SK-N-SH (cell line): ENCODE measurements at regions not wholly inside any gene's neighbourhood (a gene's known extent, or its start where the extent isn't known, plus 50 kb on each side); places are given as distances from the start of the nearest gene placed in this dataset.

Experiments used
- CTCF ChIA-PET: fragments of 300-600, 350-600 bp; formaldehyde crosslinking; extraction: SDS; loops from one replicate; lab custom pipeline; 2021; lab: Yijun Ruan, JAX
- POLR2A ChIA-PET: fragments of 350-600 bp; sonication (Branson Sonifier 250); formaldehyde crosslinking; extraction: SDS; loops from one replicate; lab custom pipeline; 2020; ENCODE audit warnings: antibody characterized with exemption, inconsistent platforms; lab: Yijun Ruan, JAX
- DNase-seq: peaks from one replicate; pipeline ENCODE4 v3.0.0; 2012
- H2AFZ ChIP-seq: fragments of 200-600 bp; sonication (generic); 2 replicates; pipeline ENCODE4 v1.8.1; 2016; ENCODE audit warnings: antibody characterized with exemption, mild to moderate bottlenecking, low read depth
- H3F3A ChIP-seq: fragments of 200-600 bp; sonication (generic); replicated peaks from 2 replicates; pipeline ENCODE3; 2016; ENCODE audit warnings: antibody characterized with exemption, mild to moderate bottlenecking; ENCODE audit not compliant: insufficient read depth
- H3K27ac ChIP-seq, 2 experiments: fragments of 200-500 bp in 1 of 2; fragments of 200-600 bp in 1 of 2; sonication (Bioruptor generic) in 1 of 2; sonication (generic), shearing (Covaris generic) in 1 of 2; 2 replicates each; pipeline versions ENCODE4 v1.5.1 to v1.6.1; 2014 to 2016; ENCODE audit warnings: low read depth in 2 of 2, inconsistent platforms in 1 of 2, low read length in 1 of 2, mild to moderate bottlenecking in 1 of 2, mixed read lengths in 1 of 2
- H3K27me3 ChIP-seq: fragments of 200-600 bp; sonication (generic), shearing (Covaris generic); 2 replicates; pipeline ENCODE4 v1.6.1; 2016; ENCODE audit warnings: mixed run types; ENCODE audit not compliant: insufficient read depth
- H3K36me3 ChIP-seq, 2 experiments: fragments of 200-500 bp in 1 of 2; fragments of 200-600 bp in 1 of 2; sonication (Bioruptor generic) in 1 of 2; sonication (generic) in 1 of 2; replicated peaks in 1 of 2; 2 replicates each; pipeline versions ENCODE3 to v1.5.1; 2014 to 2016; ENCODE audit warnings: low read length in 1 of 2, mild to moderate bottlenecking in 1 of 2; ENCODE audit not compliant: insufficient read depth in 2 of 2, control insufficient read depth in 1 of 2
- H3K4me1 ChIP-seq, 2 experiments: fragments of 200-500 bp in 1 of 2; fragments of 200-600 bp in 1 of 2; sonication (Bioruptor generic) in 1 of 2; sonication (generic), shearing (Covaris generic) in 1 of 2; 2 replicates each; pipeline versions ENCODE4 v1.5.1 to v1.6.1; 2014 to 2016; ENCODE audit warnings: low read depth in 1 of 2, low read length in 1 of 2, mixed run types in 1 of 2; ENCODE audit not compliant: insufficient read depth in 2 of 2, control insufficient read depth in 1 of 2
- H3K4me2 ChIP-seq: fragments of 200-600 bp; sonication (generic), shearing (Covaris generic); 2 replicates; pipeline ENCODE4 v1.6.1; 2017; ENCODE audit warnings: mixed run types
- H3K4me3 ChIP-seq, 2 experiments: fragments of 200-500 bp in 1 of 2; fragments of 200-600 bp in 1 of 2; sonication (Bioruptor generic) in 1 of 2; sonication (generic), shearing (Covaris generic) in 1 of 2; 2 replicates each; pipeline versions ENCODE4 v1.5.1 to v1.8.1; 2014 to 2016; ENCODE audit warnings: low read depth in 2 of 2, inconsistent platforms in 1 of 2, low read length in 1 of 2, mild to moderate bottlenecking in 1 of 2, mixed read lengths in 1 of 2, moderate library complexity in 1 of 2
- H3K79me2 ChIP-seq: fragments of 200-600 bp; sonication (generic); 2 replicates; pipeline ENCODE4 v1.8.1; 2017; ENCODE audit warnings: mild to moderate bottlenecking; ENCODE audit not compliant: insufficient read depth
- H3K9ac ChIP-seq: fragments of 200-600 bp; sonication (generic); 2 replicates; pipeline ENCODE4 v1.6.1; 2017; ENCODE audit warnings: mixed run types
- H3K9me2 ChIP-seq: fragments of 200-600 bp; sonication (generic); 2 replicates; pipeline ENCODE4 v1.6.1; 2017; ENCODE audit warnings: mixed run types
- H3K9me3 ChIP-seq: fragments of 200-600 bp; sonication (generic); 2 replicates; pipeline ENCODE4 v1.6.1; 2017; ENCODE audit warnings: mixed run types, mild to moderate bottlenecking, moderate library complexity
- H4K20me1 ChIP-seq: fragments of 200-600 bp; sonication (generic); 2 replicates; pipeline ENCODE4 v1.6.1; 2017; ENCODE audit warnings: mild to moderate bottlenecking, mixed run types; ENCODE audit not compliant: insufficient read depth
- CTCF ChIP-seq: fragments of 200-600 bp; sonication (generic); IDR thresholded peaks from 2 replicates; pipeline ENCODE4 v1.6.1; 2017; ENCODE audit warnings: antibody characterized with exemption, mild to moderate bottlenecking, moderate library complexity
- GATA2 ChIP-seq: sonication (generic); formaldehyde crosslinking; IDR thresholded peaks from 2 replicates; pipeline ENCODE4 v1.5.0; 2020; ENCODE audit warnings: mild to moderate bottlenecking, missing genetic modification reagents
- PBX3 ChIP-seq: IDR thresholded peaks from 2 replicates; pipeline ENCODE4; 2012
- POLR2AphosphoS5 ChIP-seq: IDR thresholded peaks from 2 replicates; pipeline ENCODE4 v1.6.1; 2012; ENCODE audit warnings: low read depth, low read length
- REST ChIP-seq: IDR thresholded peaks from 2 replicates; pipeline ENCODE4 v1.6.1; 2012; ENCODE audit warnings: mild to moderate bottlenecking, low read depth, low read length, moderate library complexity
- RFX5 ChIP-seq: IDR thresholded peaks from 2 replicates; pipeline ENCODE4 v1.6.1; 2012; ENCODE audit warnings: mild to moderate bottlenecking, improper control_type of control experiment, low read length
- RXRA ChIP-seq: IDR thresholded peaks from 2 replicates; pipeline ENCODE4 v1.4.0; 2012; ENCODE audit warnings: low read depth, mild to moderate bottlenecking, borderline replicate concordance
- SMC3 ChIP-seq: IDR thresholded peaks from 2 replicates; pipeline ENCODE4 v1.6.1; 2012; ENCODE audit warnings: low read depth, low read length, improper control_type of control experiment
- TEAD4 ChIP-seq: IDR thresholded peaks from 2 replicates; pipeline ENCODE4 v1.4.0; 2012; ENCODE audit warnings: mild to moderate bottlenecking, borderline replicate concordance; ENCODE audit not compliant: insufficient read depth
- USF1 ChIP-seq: IDR thresholded peaks from 2 replicates; pipeline ENCODE4 v1.4.0; 2012; ENCODE audit warnings: low read depth, borderline replicate concordance
- YY1 ChIP-seq: IDR thresholded peaks from 2 replicates; pipeline ENCODE4 v1.4.0; 2012; ENCODE audit warnings: low read depth, mild to moderate bottlenecking
- WGBS: methylation state at CpG from one replicate; pipeline ENCODE4 v1.1.6; 2017; ENCODE audit warnings: low lambda C conversion rate; 5-methylcytosine and 5-hydroxymethylcytosine counted together

- H2AFZ ChIP-seq: no peak overlapping the region
- TF ChIP-seq GATA2 (CRISPR knock-in tag) (no peak), PBX3 (no peak), CTCF (no peak), SMC3 (no peak), USF1 (no peak), POLR2AphosphoS5 (no peak), RFX5 (no peak), TEAD4 (no peak), YY1 (no peak), RXRA (no peak), REST (no peak)
- H3K9me2 ChIP-seq: no peaks in the 10 kb centered on the region
- H3K27me3 ChIP-seq: no peaks in the 10 kb centered on the region
- 7% methylated on average over 1 of the region's 1 CpG for WGBS
- POLR2A ChIA-PET: no interaction called here
- no peak overlapping the region for H3K9ac ChIP-seq
- no peak overlapping the region for H3K4me2 ChIP-seq
- H3K27ac ChIP-seq: no peak overlapping the region
- CTCF ChIA-PET: no interaction called here
- H3K4me3 ChIP-seq: no peak overlapping the region
- H3K79me2 ChIP-seq: no peaks in the 10 kb centered on the region
- no peak for DNase-seq
- no peaks in the 10 kb centered on the region for H3F3A ChIP-seq
- H3K9me3 ChIP-seq: no peaks in the 10 kb centered on the region
- no peaks in the 10 kb centered on the region for H3K4me1 ChIP-seq
- no peaks in the 10 kb centered on the region for H4K20me1 ChIP-seq
- no peaks in the 10 kb centered on the region for H3K36me3 ChIP-seq
Observed at GRCh38 chr16:20249211-20249610, 78.1 kb downstream of the GP2 start.
